Erythroblast (primary cell): ENCODE measurements at regions not wholly inside any gene's neighbourhood (a gene's known extent, or its start where the extent isn't known, plus 50 kb on each side); places are given as distances from the start of the nearest gene placed in this dataset.

Experiments
- GATA1 ChIP-seq: IDR thresholded peaks from 2 replicates; pipeline ENCODE4 v1.6.1; 2011; ENCODE audit warnings: low read depth, mild to moderate bottlenecking, control low read depth, low read length, moderate library complexity
- POLR2A ChIP-seq: IDR thresholded peaks from 2 replicates; pipeline ENCODE4 v1.6.1; 2011; ENCODE audit warnings: mild to moderate bottlenecking, low read length

DNA sequence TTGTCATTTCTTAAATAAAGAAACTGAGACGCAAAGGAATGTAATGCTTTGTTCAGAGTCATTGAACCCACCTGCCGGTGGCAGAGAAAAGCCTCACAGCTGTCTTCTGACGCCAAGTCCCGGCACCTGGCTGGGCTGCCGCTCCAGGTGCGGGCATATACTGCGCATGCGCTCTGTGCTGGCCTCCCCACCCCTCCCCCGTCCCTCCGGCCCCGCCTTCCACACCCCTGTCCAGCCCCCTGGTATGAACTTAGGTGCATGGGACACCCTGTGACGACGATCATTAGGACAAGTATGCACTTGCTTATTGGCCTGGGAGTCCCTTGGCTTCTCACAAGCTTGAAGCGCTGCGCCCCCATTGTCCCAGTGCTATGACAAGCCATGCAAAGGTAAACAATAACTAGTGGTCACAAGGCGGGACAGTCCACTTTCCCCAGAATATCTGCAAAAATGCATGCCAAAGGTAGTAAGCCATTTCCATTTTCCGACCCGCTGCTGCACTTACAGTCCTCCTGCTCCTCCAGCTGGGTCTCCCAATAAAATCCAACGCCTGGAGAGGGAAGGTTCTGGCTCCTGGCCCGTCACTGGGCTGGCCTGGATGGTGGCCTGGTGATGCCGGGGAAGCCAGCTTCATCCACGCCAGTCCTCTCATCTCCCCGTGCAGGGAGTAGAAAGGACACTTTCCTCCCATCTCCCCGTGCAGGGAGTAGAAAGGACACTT is 100.4 kb downstream of the PSMG1 start:
- no peak for TF ChIP-seq POLR2A
- TF ChIP-seq GATA1: no peak
